ENCODE measurements at regions not wholly inside any gene's neighbourhood (a gene's known extent, or its start where the extent isn't known, plus 50 kb on each side); places are given as distances from the start of the nearest gene placed in this dataset.

DNA sequence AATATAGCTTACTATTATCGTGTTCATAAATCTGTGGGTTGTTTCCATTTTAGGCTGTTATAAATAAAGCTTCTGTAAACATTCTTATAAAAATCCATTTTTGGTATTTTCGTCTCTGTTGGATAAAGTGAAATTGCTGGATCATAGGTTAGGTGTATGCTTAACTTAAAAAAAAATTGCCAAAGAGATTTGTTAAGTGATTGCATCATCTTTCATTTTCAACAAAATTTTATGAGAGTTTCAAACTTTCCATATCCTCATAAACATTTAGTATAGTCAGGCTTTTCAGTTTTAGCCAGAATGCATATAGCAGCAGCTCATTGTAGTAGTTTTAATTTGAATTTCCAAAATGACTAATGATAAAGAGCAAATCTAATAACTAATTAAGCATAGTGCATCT is 146.7 kb upstream of the CNTN5 start:
- H3K36me3 ChIP-seq (ENCODE audit: insufficient read depth, low read length, poor library complexity, severe bottlenecking): no peaks in the 10 kb centered on the region
- TF ChIP-seq, protein P1, sequence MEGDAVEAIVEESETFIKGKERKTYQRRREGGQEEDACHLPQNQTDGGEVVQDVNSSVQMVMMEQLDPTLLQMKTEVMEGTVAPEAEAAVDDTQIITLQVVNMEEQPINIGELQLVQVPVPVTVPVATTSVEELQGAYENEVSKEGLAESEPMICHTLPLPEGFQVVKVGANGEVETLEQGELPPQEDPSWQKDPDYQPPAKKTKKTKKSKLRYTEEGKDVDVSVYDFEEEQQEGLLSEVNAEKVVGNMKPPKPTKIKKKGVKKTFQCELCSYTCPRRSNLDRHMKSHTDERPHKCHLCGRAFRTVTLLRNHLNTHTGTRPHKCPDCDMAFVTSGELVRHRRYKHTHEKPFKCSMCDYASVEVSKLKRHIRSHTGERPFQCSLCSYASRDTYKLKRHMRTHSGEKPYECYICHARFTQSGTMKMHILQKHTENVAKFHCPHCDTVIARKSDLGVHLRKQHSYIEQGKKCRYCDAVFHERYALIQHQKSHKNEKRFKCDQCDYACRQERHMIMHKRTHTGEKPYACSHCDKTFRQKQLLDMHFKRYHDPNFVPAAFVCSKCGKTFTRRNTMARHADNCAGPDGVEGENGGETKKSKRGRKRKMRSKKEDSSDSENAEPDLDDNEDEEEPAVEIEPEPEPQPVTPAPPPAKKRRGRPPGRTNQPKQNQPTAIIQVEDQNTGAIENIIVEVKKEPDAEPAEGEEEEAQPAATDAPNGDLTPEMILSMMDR (conservative IDR thresholded peaks at IDR 0.05; ENCODE audit: low read depth, low read length): no peak
- TF ChIP-seq EZH2 (IDR thresholded peaks at IDR 0.05; ENCODE audit: borderline replicate concordance, low read depth, low read length, poor library complexity, severe bottlenecking): no peak
- H3K9me3 ChIP-seq (ENCODE audit: low read depth, low read length, poor library complexity, severe bottlenecking): no peaks in the 10 kb centered on the region
- DNase-seq (ENCODE audit: low spot score): no peak
- no peaks in the 10 kb centered on the region for H3K27me3 ChIP-seq (replicated peaks; ENCODE audit: insufficient read depth, low read depth, low read length, poor library complexity)
- no peaks in the 10 kb centered on the region for H3K4me1 ChIP-seq (ENCODE audit: insufficient read depth, low read length, poor library complexity, severe bottlenecking)
- intact Hi-C loops (cut with micrococcal nuclease; ENCODE audit: unreplicated experiment): no loop called here
- H3K27ac ChIP-seq (ENCODE audit: low read depth, low read length, poor library complexity, severe bottlenecking): no peak overlapping the region
- POLR2A ChIA-PET (ENCODE audit: low non-redundant PET): no interaction called here
- CTCF ChIA-PET: no interaction called here
- no TSS peak for BruUV-seq (replicated peaks)
- H3K4me3 ChIP-seq (ENCODE audit: low read depth, low read length, poor library complexity, severe bottlenecking): no peak overlapping the region

DNA sequence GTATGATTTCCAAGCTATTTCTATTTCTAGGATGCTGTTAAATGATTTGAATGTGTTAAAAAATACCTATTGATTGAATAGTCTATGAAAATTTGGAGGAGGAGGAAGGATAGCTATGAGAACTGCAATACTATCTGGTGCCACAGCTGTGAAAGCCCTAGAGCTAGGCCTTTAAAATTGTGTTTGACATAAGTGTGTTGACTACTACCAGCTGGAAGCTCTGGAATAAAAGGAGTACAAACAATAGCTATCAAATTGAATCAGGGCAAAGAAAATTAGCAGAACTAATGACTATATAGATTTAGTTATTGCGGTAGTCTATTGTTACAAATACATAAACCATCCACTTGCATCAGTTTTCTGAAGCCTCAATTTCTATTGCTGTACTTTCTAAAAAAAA is 124.8 kb upstream of the CNTN5 start:
- no TSS peak for BruUV-seq (replicated peaks)
- no peaks in the 10 kb centered on the region for H3K27me3 ChIP-seq (replicated peaks; ENCODE audit: insufficient read depth, low read depth, low read length, poor library complexity)
- no peaks in the 10 kb centered on the region for H3K4me1 ChIP-seq (ENCODE audit: insufficient read depth, low read length, poor library complexity, severe bottlenecking)
- intact Hi-C loops (cut with micrococcal nuclease; ENCODE audit: unreplicated experiment): no loop called here
- POLR2A ChIA-PET (ENCODE audit: low non-redundant PET): no interaction called here
- H3K9me3 ChIP-seq (ENCODE audit: low read depth, low read length, poor library complexity, severe bottlenecking): peaks cover 13% of the 10 kb centered on the region
- no peaks in the 10 kb centered on the region for H3K36me3 ChIP-seq (ENCODE audit: insufficient read depth, low read length, poor library complexity, severe bottlenecking)
- no peak overlapping the region for H3K4me3 ChIP-seq (ENCODE audit: low read depth, low read length, poor library complexity, severe bottlenecking)
- DNase-seq (ENCODE audit: low spot score): no peak
- no peak for TF ChIP-seq EZH2 (IDR thresholded peaks at IDR 0.05; ENCODE audit: borderline replicate concordance, low read depth, low read length, poor library complexity, severe bottlenecking)
- TF ChIP-seq, protein P1 (conservative IDR thresholded peaks at IDR 0.05; ENCODE audit: low read depth, low read length): no peak
- CTCF ChIA-PET: no interaction called here
- no peak overlapping the region for H3K27ac ChIP-seq (ENCODE audit: low read depth, low read length, poor library complexity, severe bottlenecking)

DNA sequence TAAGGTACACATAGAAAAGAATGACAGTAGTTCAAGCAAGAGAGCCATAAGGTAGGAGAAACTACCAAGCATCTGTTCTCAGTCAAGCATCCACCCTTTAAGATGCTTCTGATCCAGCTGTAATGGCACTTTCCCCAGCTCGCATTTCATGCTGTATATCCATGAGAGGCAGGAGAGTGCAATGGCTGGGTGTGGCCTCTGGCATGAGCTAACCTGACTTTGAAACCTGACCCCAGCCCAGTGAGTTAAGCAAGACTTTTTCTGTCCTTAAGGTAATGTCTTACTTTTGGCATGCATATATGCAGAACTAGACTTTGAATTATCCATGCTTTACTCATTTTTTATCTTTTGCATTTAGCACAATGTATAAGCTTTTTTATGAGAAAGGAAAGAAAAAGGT is 79.8 kb upstream of the CNTN5 start:
- intact Hi-C loops (cut with micrococcal nuclease; ENCODE audit: unreplicated experiment): no loop called here
- Histone ChIP-seq H3K9me3 (ENCODE audit: low read depth, low read length, poor library complexity, severe bottlenecking) (peaks cover 5% of the 10 kb centered on the region), H3K4me1 (ENCODE audit: insufficient read depth, low read length, poor library complexity, severe bottlenecking) (no peaks in the 10 kb centered on the region), H3K36me3 (ENCODE audit: insufficient read depth, low read length, poor library complexity, severe bottlenecking) (no peaks in the 10 kb centered on the region), H3K27me3 (replicated peaks; ENCODE audit: insufficient read depth, low read depth, low read length, poor library complexity) (no peaks in the 10 kb centered on the region), H3K27ac (ENCODE audit: low read depth, low read length, poor library complexity, severe bottlenecking) (no peak overlapping the region), H3K4me3 (ENCODE audit: low read depth, low read length, poor library complexity, severe bottlenecking) (no peak overlapping the region)
- no TSS peak for BruUV-seq (replicated peaks)
- CTCF ChIA-PET: no interaction called here
- POLR2A ChIA-PET (ENCODE audit: low non-redundant PET): no interaction called here
- TF ChIP-seq, protein P1 (conservative IDR thresholded peaks at IDR 0.05; ENCODE audit: low read depth, low read length): no peak
- TF ChIP-seq EZH2 (IDR thresholded peaks at IDR 0.05; ENCODE audit: borderline replicate concordance, low read depth, low read length, poor library complexity, severe bottlenecking): no peak
- no peak for DNase-seq (ENCODE audit: low spot score)

Measured in A673 (cell line).